PFSK-1 (cell line): ENCODE measurements at regions not wholly inside any gene's neighbourhood (a gene's known extent, or its start where the extent isn't known, plus 50 kb on each side); places are given as distances from the start of the nearest gene placed in this dataset.

Source experiments
- FOXP2 ChIP-seq: optimal IDR thresholded peaks from 2 replicates; pipeline ENCODE3; 2011; ENCODE audit warnings: borderline replicate concordance, control low read depth, inconsistent platforms; ENCODE audit not compliant: insufficient read depth; ENCODE audit errors: extremely low read length, extremely low read depth
- POLR2AphosphoS5 ChIP-seq: IDR thresholded peaks from 2 replicates; pipeline ENCODE4 v1.6.1; 2012; ENCODE audit warnings: low read depth, mild to moderate bottlenecking, control low read depth, low read length, moderate library complexity
- REST ChIP-seq, 2 experiments: IDR thresholded peaks; 2 replicates each; pipeline versions ENCODE4 v1.6.1 to v1.8.0; 2011 to 2012; ENCODE audit warnings: low read depth in 2 of 2, low read length in 2 of 2, control low read depth in 1 of 2, inconsistent platforms in 1 of 2, mild to moderate bottlenecking in 1 of 2, moderate library complexity in 1 of 2; ENCODE audit not compliant: insufficient read depth in 1 of 2
- SIN3A ChIP-seq: IDR thresholded peaks from 2 replicates; pipeline ENCODE4 v1.6.1; 2012; ENCODE audit warnings: mild to moderate bottlenecking, low read length, moderate library complexity, borderline replicate concordance; ENCODE audit not compliant: insufficient read depth
- TAF1 ChIP-seq: IDR thresholded peaks from 2 replicates; pipeline ENCODE4 v1.6.1; 2012; ENCODE audit warnings: low read length, control low read depth, borderline replicate concordance; ENCODE audit not compliant: insufficient read depth

GRCh38 chr10:61605221-61605620 lies 57.5 kb upstream of the CABCOCO1 start:
- TF ChIP-seq POLR2AphosphoS5, result no peak
- no peak for TF ChIP-seq FOXP2
- no peak for TF ChIP-seq SIN3A
- no peak for TF ChIP-seq REST (IDR thresholded peaks at IDR 0.05; ENCODE audit: insufficient read depth in 1 of 2, low read depth in 2 of 2, low read length in 2 of 2)
- no peak for TF ChIP-seq TAF1

GRCh38 chr10:61600399-61600798 lies 62.3 kb upstream of the CABCOCO1 start:
- no peak for TF ChIP-seq REST (IDR thresholded peaks at IDR 0.05; ENCODE audit: insufficient read depth in 1 of 2, low read depth in 2 of 2, low read length in 2 of 2)
- no peak for TF ChIP-seq FOXP2
- no peak for TF ChIP-seq TAF1
- no peak for TF ChIP-seq POLR2AphosphoS5
- no peak for TF ChIP-seq SIN3A

GRCh38 chr10:61594430-61594829 lies 68.3 kb upstream of the CABCOCO1 start:
- TF ChIP-seq REST (IDR thresholded peaks at IDR 0.05; ENCODE audit: insufficient read depth in 1 of 2, low read depth in 2 of 2, low read length in 2 of 2) (no peak), TAF1 (no peak), SIN3A (no peak), FOXP2 (no peak)

GRCh38 chr10:61592581-61592980 lies 70.1 kb upstream of the CABCOCO1 start:
- no peak for TF ChIP-seq FOXP2
- no peak for TF ChIP-seq POLR2AphosphoS5
- no peak for TF ChIP-seq SIN3A
- TF ChIP-seq TAF1, result no peak
- no peak for TF ChIP-seq REST (IDR thresholded peaks at IDR 0.05; ENCODE audit: insufficient read depth in 1 of 2, low read depth in 2 of 2, low read length in 2 of 2)

- TF ChIP-seq FOXP2 (no peak), SIN3A (no peak), REST (IDR thresholded peaks at IDR 0.05; ENCODE audit: insufficient read depth in 1 of 2, low read depth in 2 of 2, low read length in 2 of 2) (no peak)
These were observed 73.0 kb upstream of the CABCOCO1 start for GRCh38 chr10:61589547-61590243.
